Esophagus muscularis mucosa (tissue), 4 donors: ENCODE measurements at regions not wholly inside any gene's neighbourhood (a gene's known extent, or its start where the extent isn't known, plus 50 kb on each side); places are given as distances from the start of the nearest gene placed in this dataset.

Experiments
- DNase-seq: peaks from one replicate; pipeline ENCODE4 v3.0.0-alpha.2; 2017; ENCODE audit errors: extremely low spot score
- H3K27ac ChIP-seq, 4 donors: fragments of 200-600 bp; sonication (generic); replicated peaks in 1 of 4; 1 replicate in 3 of 4; 2 replicates in 1 of 4; pipeline ENCODE4 v1.5.1; 2016 to 2019; ENCODE audit warnings: mild to moderate bottlenecking in 1 of 4
- H3K27me3 ChIP-seq, 4 donors: fragments of 200-600 bp; sonication (generic); one replicate each; pipeline versions ENCODE4 v1.5.1 to v1.6.0; 2016 to 2019
- H3K36me3 ChIP-seq, 4 donors: fragments of 200-600 bp; sonication (generic); one replicate each; pipeline ENCODE4 v1.5.1; 2016 to 2019
- H3K4me1 ChIP-seq, 4 donors: fragments of 200-600 bp; sonication (generic); one replicate each; pipeline ENCODE4 v1.5.1; 2016 to 2019
- H3K4me3 ChIP-seq, 4 donors: fragments of 200-600 bp; sonication (generic); 1 replicate in 2 of 4; 2 replicates in 2 of 4; pipeline ENCODE4 v1.5.1; 2016 to 2019; ENCODE audit warnings: mild to moderate bottlenecking in 4 of 4, moderate library complexity in 1 of 4
- H3K9me3 ChIP-seq, 4 donors: fragments of 200-600 bp; sonication (generic); 1 replicate in 3 of 4; 2 replicates in 1 of 4; pipeline ENCODE4 v1.5.1; 2016 to 2019
- CTCF ChIP-seq, 3 experiments: fragments of 200-600 bp in 2 of 3; fragments of 450-650 bp in 1 of 3; sonication (generic) in 2 of 3; IDR thresholded peaks; one replicate each; pipeline ENCODE4 v1.5.1; 2017 to 2019; ENCODE audit warnings: antibody characterized with exemption in 3 of 3, mild to moderate bottlenecking in 2 of 3, moderate library complexity in 1 of 3
- EP300 ChIP-seq: sonication (generic); formaldehyde crosslinking; IDR thresholded peaks from one replicate; pipeline ENCODE4 v1.6.1; 2017; ENCODE audit warnings: antibody characterized with exemption
- POLR2A ChIP-seq: fragments of 450-650 bp; IDR thresholded peaks from one replicate; pipeline ENCODE4 v1.6.1; 2017; ENCODE audit warnings: antibody characterized with exemption, moderate library complexity, mild to moderate bottlenecking, low read depth
- POLR2AphosphoS5 ChIP-seq, 2 donors: sonication (generic); formaldehyde crosslinking; IDR thresholded peaks; one replicate each; pipeline ENCODE4 v1.6.1; 2017; ENCODE audit warnings: antibody characterized with exemption in 2 of 2
- WGBS: methylation state at CpG from one replicate; pipeline ENCODE4 v1.1.5; 2018; 5-methylcytosine and 5-hydroxymethylcytosine counted together
- intact Hi-C: fragments of 100-400 bp; cut with DNase I; formaldehyde crosslinking; loops from one replicate; pipeline ENCODE4 v1.15.1; 2023

GRCh38 chr15:94110476-94111130, 120.8 kb upstream of the MCTP2 start:
- DNase-seq: no peak
- Histone ChIP-seq H3K4me1 (peaks cover 0 to 27% (median 21%) of the 10 kb centered on the region in 4 donors), H3K27me3 (no peaks in the 10 kb centered on the region), H3K36me3 (no peaks in the 10 kb centered on the region), H3K4me3 (no peak overlapping the region), H3K27ac (peak overlapping the region; percentile 49 to 60 (median 54)), H3K9me3 (no peaks in the 10 kb centered on the region)
- 43% methylated on average over 2 of the region's 2 CpGs for WGBS
- TF ChIP-seq CTCF (IDR thresholded peaks at IDR 0.05) (no peak), POLR2A (no peak)
- intact Hi-C loops: no loop called here

GRCh38 chr15:94107652-94108051, 123.7 kb upstream of the MCTP2 start:
- Histone ChIP-seq H3K4me3 (no peak overlapping the region), H3K36me3 (no peaks in the 10 kb centered on the region), H3K4me1 (peaks cover 0 to 32% (median 24%) of the 10 kb centered on the region in 4 donors), H3K27me3 (no peaks in the 10 kb centered on the region), H3K27ac (no peak overlapping the region), H3K9me3 (no peaks in the 10 kb centered on the region)
- TF ChIP-seq POLR2AphosphoS5 (IDR thresholded peaks at IDR 0.05): no peak
- no peak for TF ChIP-seq CTCF (IDR thresholded peaks at IDR 0.05)
- no peak for TF ChIP-seq EP300
- no peak for TF ChIP-seq POLR2A
- WGBS: 100% methylated on average over 2 of the region's 2 CpGs
- DNase-seq: no peak
- intact Hi-C loops: no loop called here

- H3K4me1 ChIP-seq: peaks cover 0 to 23% (median 15%) of the 10 kb centered on the region in 4 donors
- no peaks in the 10 kb centered on the region for H3K36me3 ChIP-seq
- H3K27me3 ChIP-seq: no peaks in the 10 kb centered on the region
- 58% methylated on average over 4 of the region's 4 CpGs for WGBS
- TF ChIP-seq EP300 (no peak), CTCF (IDR thresholded peaks at IDR 0.05) (no peak), POLR2AphosphoS5 (IDR thresholded peaks at IDR 0.05) (peak in 1 of 2 donors; percentile 38), POLR2A (no peak)
- H3K27ac ChIP-seq: peak overlapping the region; percentile 35 to 66 (median 52)
- intact Hi-C loops: no loop called here
- H3K9me3 ChIP-seq: no peaks in the 10 kb centered on the region
- H3K4me3 ChIP-seq: no peak overlapping the region
- peak; percentile 50 for DNase-seq
Measured at GRCh38 chr15:94105760-94106159, 125.6 kb upstream of the MCTP2 start.

- no peaks in the 10 kb centered on the region for H3K36me3 ChIP-seq
- peaks cover 0 to 49% (median 34%) of the 10 kb centered on the region in 4 donors for H3K4me1 ChIP-seq
- TF ChIP-seq POLR2A (no peak), EP300 (no peak), POLR2AphosphoS5 (IDR thresholded peaks at IDR 0.05) (no peak), CTCF (IDR thresholded peaks at IDR 0.05) (no peak)
- 52% methylated on average over 5 of the region's 5 CpGs for WGBS
- H3K4me3 ChIP-seq: no peak overlapping the region
- intact Hi-C loops: no loop called here
- no peaks in the 10 kb centered on the region for H3K27me3 ChIP-seq
- peak overlapping the region in 3 of 4 donors; percentile 15 to 60 (median 45) for H3K27ac ChIP-seq
- DNase-seq: no peak
- no peaks in the 10 kb centered on the region for H3K9me3 ChIP-seq
Measured at GRCh38 chr15:94100863-94101262, 130.5 kb upstream of the MCTP2 start.

- intact Hi-C loops: no loop called here
- Histone ChIP-seq H3K9me3 (no peaks in the 10 kb centered on the region), H3K27me3 (no peaks in the 10 kb centered on the region), H3K4me3 (no peak overlapping the region), H3K36me3 (no peaks in the 10 kb centered on the region), H3K27ac (peak overlapping the region; percentile 45 to 75 (median 66)), H3K4me1 (peaks cover 0 to 41% (median 28%) of the 10 kb centered on the region in 4 donors)
- 76% methylated on average over 3 of the region's 3 CpGs for WGBS
- no peak for DNase-seq
- TF ChIP-seq POLR2A (no peak), CTCF (IDR thresholded peaks at IDR 0.05) (no peak), POLR2AphosphoS5 (IDR thresholded peaks at IDR 0.05) (no peak), EP300 (no peak)
Measured at GRCh38 chr15:94099574-94099960, 131.8 kb upstream of the MCTP2 start.
